GM12892 (cell line): ENCODE measurements at regions not wholly inside any gene's neighbourhood (a gene's known extent, or its start where the extent isn't known, plus 50 kb on each side); places are given as distances from the start of the nearest gene placed in this dataset.
"Not testable (repeated sequence)": the region's sequence is repeated elsewhere in the genome, so short reads cannot be mapped to it uniquely, and the experiment has no call there.

Experiments
- POLR2A ChIP-seq: IDR thresholded peaks from 2 replicates; pipeline ENCODE4 v1.6.1; 2011; ENCODE audit warnings: low read depth, low read length, control low read depth
- POLR2AphosphoS5 ChIP-seq: IDR thresholded peaks from 2 replicates; pipeline ENCODE4 v1.6.1; 2011; ENCODE audit warnings: low read depth, low read length, control low read depth
- TAF1 ChIP-seq: IDR thresholded peaks from 2 replicates; pipeline ENCODE4 v1.6.1; 2011; ENCODE audit warnings: low read depth, mild to moderate bottlenecking, control low read depth, low read length, borderline replicate concordance

GRCh38 chr2:94764331-94764730 is 106.9 kb upstream of the TEKT4 start:
- not testable (repeated sequence) for TF ChIP-seq POLR2A, TAF1, POLR2AphosphoS5
